ENCODE measurements at regions not wholly inside any gene's neighbourhood (a gene's known extent, or its start where the extent isn't known, plus 50 kb on each side); places are given as distances from the start of the nearest gene placed in this dataset.

GRCh38 chr6:167754691-167755090, 72.0 kb upstream of the AFDN start:
- Mint-ChIP-seq H3K4me1 (no peaks in the 10 kb centered on the region), H3K36me3 (no peaks in the 10 kb centered on the region), H3K4me3 (no peak overlapping the region), H3K27me3 (peaks cover 2% of the 10 kb centered on the region), H3K27ac (no peak overlapping the region), H3K9me3 (no peaks in the 10 kb centered on the region)

- Mint-ChIP-seq H3K9me3 (no peaks in the 10 kb centered on the region), H3K4me1 (no peaks in the 10 kb centered on the region), H3K36me3 (no peaks in the 10 kb centered on the region), H3K27ac (no peak overlapping the region), H3K27me3 (peaks cover 2% of the 10 kb centered on the region), H3K4me3 (no peak overlapping the region)
These were observed 71.2 kb upstream of the AFDN start for GRCh38 chr6:167755461-167755860.

GRCh38 chr6:167756597-167756996, 70.1 kb upstream of the AFDN start:
- H3K27me3 Mint-ChIP-seq, result peaks cover 2% of the 10 kb centered on the region
- no peaks in the 10 kb centered on the region for H3K4me1 Mint-ChIP-seq
- no peaks in the 10 kb centered on the region for H3K36me3 Mint-ChIP-seq
- H3K4me3 Mint-ChIP-seq, result no peak overlapping the region
- H3K9me3 Mint-ChIP-seq, result no peaks in the 10 kb centered on the region
- H3K27ac Mint-ChIP-seq, result no peak overlapping the region

- Mint-ChIP-seq H3K4me3 (no peak overlapping the region), H3K4me1 (no peaks in the 10 kb centered on the region), H3K27me3 (no peaks in the 10 kb centered on the region), H3K36me3 (no peaks in the 10 kb centered on the region), H3K27ac (no peak overlapping the region), H3K9me3 (no peaks in the 10 kb centered on the region)
These were observed 69.5 kb upstream of the AFDN start for GRCh38 chr6:167757249-167757648.

GRCh38 chr6:167757821-167758220, 68.9 kb upstream of the AFDN start:
- Mint-ChIP-seq H3K4me3 (no peak overlapping the region), H3K27me3 (no peaks in the 10 kb centered on the region), H3K9me3 (no peaks in the 10 kb centered on the region), H3K27ac (no peak overlapping the region), H3K4me1 (no peaks in the 10 kb centered on the region), H3K36me3 (no peaks in the 10 kb centered on the region)

GRCh38 chr6:167758309-167759023, 68.2 kb upstream of the AFDN start:
- Mint-ChIP-seq H3K27ac (no peak overlapping the region), H3K27me3 (no peaks in the 10 kb centered on the region), H3K36me3 (no peaks in the 10 kb centered on the region), H3K4me1 (no peaks in the 10 kb centered on the region), H3K4me3 (no peak overlapping the region), H3K9me3 (no peaks in the 10 kb centered on the region)

- Mint-ChIP-seq H3K27me3 (no peaks in the 10 kb centered on the region), H3K4me1 (no peaks in the 10 kb centered on the region), H3K4me3 (no peak overlapping the region), H3K9me3 (no peaks in the 10 kb centered on the region), H3K27ac (no peak overlapping the region), H3K36me3 (no peaks in the 10 kb centered on the region)
These were observed 67.5 kb upstream of the AFDN start for GRCh38 chr6:167759206-167759605.

- Mint-ChIP-seq H3K9me3 (no peaks in the 10 kb centered on the region), H3K36me3 (no peaks in the 10 kb centered on the region), H3K27ac (no peak overlapping the region), H3K4me3 (no peak overlapping the region), H3K27me3 (no peaks in the 10 kb centered on the region), H3K4me1 (no peaks in the 10 kb centered on the region)
These were observed 66.8 kb upstream of the AFDN start for GRCh38 chr6:167759912-167760311.

- no peaks in the 10 kb centered on the region for H3K27me3 Mint-ChIP-seq
- H3K4me1 Mint-ChIP-seq, result no peaks in the 10 kb centered on the region
- no peak overlapping the region for H3K27ac Mint-ChIP-seq
- no peaks in the 10 kb centered on the region for H3K9me3 Mint-ChIP-seq
- H3K36me3 Mint-ChIP-seq, result no peaks in the 10 kb centered on the region
- H3K4me3 Mint-ChIP-seq, result no peak overlapping the region
These were observed 65.5 kb upstream of the AFDN start for GRCh38 chr6:167760979-167761793.

- Mint-ChIP-seq H3K9me3 (no peaks in the 10 kb centered on the region), H3K27ac (peak overlapping the region; percentile 47), H3K4me3 (no peak overlapping the region)
These were observed 64.9 kb upstream of the AFDN start for GRCh38 chr6:167761794-167762258.

GRCh38 chr6:167762259-167762962, 64.3 kb upstream of the AFDN start:
- Mint-ChIP-seq H3K36me3 (no peaks in the 10 kb centered on the region), H3K27me3 (no peaks in the 10 kb centered on the region), H3K4me1 (no peaks in the 10 kb centered on the region), H3K4me3 (no peak overlapping the region), H3K9me3 (no peaks in the 10 kb centered on the region), H3K27ac (no peak overlapping the region)

More at GRCh38 chr6:167761794-167762258, 64.9 kb upstream of the AFDN start:
- H3K4me1 Mint-ChIP-seq, result no peaks in the 10 kb centered on the region
- H3K36me3 Mint-ChIP-seq, result no peaks in the 10 kb centered on the region
- no peaks in the 10 kb centered on the region for H3K27me3 Mint-ChIP-seq

- H3K4me1 Mint-ChIP-seq, result no peaks in the 10 kb centered on the region
- H3K27me3 Mint-ChIP-seq, result no peaks in the 10 kb centered on the region
- H3K4me3 Mint-ChIP-seq, result no peak overlapping the region
- no peaks in the 10 kb centered on the region for H3K9me3 Mint-ChIP-seq
- H3K27ac Mint-ChIP-seq, result no peak overlapping the region
- no peaks in the 10 kb centered on the region for H3K36me3 Mint-ChIP-seq
These were observed 63.4 kb upstream of the AFDN start for GRCh38 chr6:167763056-167763944.

- Mint-ChIP-seq H3K36me3 (no peaks in the 10 kb centered on the region), H3K27me3 (peaks cover 2% of the 10 kb centered on the region), H3K4me1 (no peaks in the 10 kb centered on the region), H3K9me3 (no peaks in the 10 kb centered on the region), H3K4me3 (no peak overlapping the region), H3K27ac (no peak overlapping the region)
These were observed 62.5 kb upstream of the AFDN start for GRCh38 chr6:167764215-167764614.

- no peaks in the 10 kb centered on the region for H3K36me3 Mint-ChIP-seq
- H3K4me1 Mint-ChIP-seq, result no peaks in the 10 kb centered on the region
- H3K27me3 Mint-ChIP-seq, result peaks cover 4% of the 10 kb centered on the region
- no peak overlapping the region for H3K4me3 Mint-ChIP-seq
- H3K9me3 Mint-ChIP-seq, result no peaks in the 10 kb centered on the region
- H3K27ac Mint-ChIP-seq, result no peak overlapping the region
These were observed 61.8 kb upstream of the AFDN start for GRCh38 chr6:167764713-167765479.

Data from activated naive CD4-positive, alpha-beta T cell treated with anti-CD3 and anti-CD28 coated beads, Interleukin-2, amount 50 U/mL, for 24 hours (primary cell).